HT-29 (cell line): ENCODE measurements at regions not wholly inside any gene's neighbourhood (a gene's known extent, or its start where the extent isn't known, plus 50 kb on each side); places are given as distances from the start of the nearest gene placed in this dataset.
"Not testable (repeated sequence)": the region's sequence is repeated elsewhere in the genome, so short reads cannot be mapped to it uniquely, and the experiment has no call there.

Experiments used
- DNase-seq: peaks from one replicate; pipeline ENCODE4 v3.0.0-alpha.2; 2015; ENCODE audit warnings: low spot score

DNA sequence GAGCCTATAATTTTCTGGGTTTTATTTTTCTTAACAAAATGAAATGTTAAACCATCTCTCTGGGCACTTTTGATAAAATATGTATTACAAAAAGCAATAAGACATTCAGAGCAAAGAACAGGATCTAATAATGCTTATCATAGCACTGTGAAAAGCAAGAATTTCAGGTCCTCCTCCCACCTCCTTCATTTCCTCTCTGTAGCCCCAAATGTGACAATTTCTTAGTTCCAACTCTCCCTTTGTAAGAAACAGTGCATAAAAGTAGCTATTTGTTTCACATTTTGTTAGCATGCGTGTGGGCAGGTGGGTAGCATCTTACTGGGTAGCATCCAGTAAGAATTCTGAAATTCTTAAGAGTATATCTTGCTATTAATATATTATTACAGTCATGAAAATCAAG lies 130.9 kb upstream of the RASA1 start:
- no peak for DNase-seq

DNA sequence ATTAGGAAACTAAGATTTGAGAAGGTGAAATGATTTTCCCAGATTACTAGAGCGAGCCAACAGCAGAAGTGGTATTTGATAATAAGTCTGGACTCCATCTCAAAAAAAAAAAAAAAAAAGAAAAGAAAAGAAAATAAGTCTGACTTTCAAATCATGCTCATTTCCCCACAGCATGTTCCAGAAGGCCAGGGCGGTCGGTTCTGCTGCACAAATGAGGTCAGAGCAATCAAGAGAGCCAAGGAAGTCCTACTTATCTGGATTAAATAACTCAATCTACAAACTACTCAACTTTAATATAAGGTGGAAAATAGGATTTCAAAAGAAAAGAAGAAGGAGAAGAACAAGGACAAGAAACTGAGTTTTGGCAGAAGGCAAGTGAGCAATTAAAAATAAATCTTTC lies 130.4 kb upstream of the RASA1 start:
- DNase-seq = no peak

DNA sequence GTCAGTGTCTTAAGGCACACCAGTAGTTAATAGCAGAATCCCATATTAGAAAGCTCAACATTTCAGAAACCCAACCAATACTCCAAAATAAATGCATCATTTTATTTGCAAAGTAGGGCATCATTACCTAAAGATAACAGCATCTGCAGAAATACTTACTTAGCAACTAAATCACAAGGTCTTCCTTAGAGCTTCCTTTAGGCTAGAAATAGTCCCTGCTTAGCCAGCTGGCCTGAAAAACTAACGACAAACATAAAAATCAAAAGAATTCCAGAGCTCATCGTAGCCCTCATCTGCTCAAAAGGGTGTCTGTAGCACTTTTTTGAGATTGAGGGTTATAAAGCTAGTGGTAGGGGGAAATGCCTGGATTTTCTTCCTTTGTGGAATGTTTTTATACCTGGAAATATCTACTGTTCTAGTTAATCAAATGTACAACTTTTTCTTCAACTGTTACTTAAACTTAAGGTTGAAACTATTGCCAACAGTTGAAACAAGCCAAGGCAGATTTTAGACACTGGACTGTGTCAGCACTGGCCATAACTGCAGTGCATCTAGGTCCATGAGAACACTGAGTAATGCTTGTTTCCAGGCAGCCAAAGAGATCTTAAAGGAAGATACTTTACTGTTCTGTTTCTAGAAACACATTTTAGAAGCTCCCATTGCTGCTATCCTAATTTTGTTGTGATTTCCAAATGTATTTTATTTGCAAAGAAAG lies 129.4 kb upstream of the RASA1 start:
- no peak for DNase-seq

DNA sequence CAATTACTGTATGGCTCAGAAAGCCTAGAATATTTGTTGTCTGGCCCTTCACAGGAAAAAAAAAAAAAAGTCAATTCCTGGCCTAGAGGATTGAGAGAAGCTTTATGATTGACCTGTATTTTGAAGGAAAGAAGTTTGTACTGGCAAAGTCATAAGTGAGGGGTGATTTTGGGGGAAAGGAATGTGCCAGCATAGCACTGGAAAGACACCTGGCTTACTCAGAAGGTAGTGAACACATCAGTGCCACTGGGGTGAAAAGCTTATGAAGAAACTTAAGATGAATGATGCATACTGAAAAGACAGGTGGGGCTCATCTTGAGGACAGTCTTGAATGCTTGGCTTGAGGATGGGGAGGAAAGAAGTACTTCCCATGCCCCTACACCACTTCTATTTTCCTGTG lies 127.9 kb upstream of the RASA1 start:
- no peak for DNase-seq

DNA sequence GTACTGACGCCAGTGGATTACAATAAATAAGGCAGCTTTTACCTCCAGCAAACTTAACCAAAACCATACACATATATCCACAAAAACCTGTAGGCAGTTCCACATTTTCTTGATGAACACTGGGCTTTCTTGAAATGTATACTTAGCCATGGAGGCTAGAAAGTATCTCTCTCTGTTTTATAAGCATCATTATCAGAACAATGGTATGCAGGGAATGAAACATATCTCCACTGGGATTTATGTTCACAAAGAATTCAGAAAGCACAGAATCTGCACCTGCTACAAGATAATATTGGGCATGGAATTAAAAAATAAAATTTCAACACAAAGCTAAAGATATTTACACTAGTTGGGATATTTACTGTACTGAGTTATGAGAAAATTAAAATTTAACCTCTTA lies 126.1 kb upstream of the RASA1 start:
- DNase-seq = no peak

DNA sequence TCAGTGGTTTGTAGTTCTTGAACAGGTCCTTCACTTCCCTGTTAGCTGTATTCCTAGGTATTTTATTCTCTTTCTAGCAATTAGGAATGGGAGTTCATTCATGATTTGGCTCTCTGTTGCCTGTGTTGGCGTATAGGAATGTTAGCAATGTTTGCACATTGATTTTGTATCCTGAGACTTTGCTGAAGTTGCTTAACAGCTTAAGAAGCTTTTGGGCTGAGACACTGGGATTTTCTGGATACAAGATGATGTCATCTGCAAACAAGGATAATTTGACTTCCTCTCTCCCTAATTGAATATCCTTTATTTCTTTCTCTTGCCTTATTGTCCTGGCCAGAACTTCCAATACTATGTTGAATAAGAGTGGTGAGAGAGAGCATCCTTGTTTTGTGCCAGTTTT lies 121.8 kb upstream of the RASA1 start:
- DNase-seq = not testable (repeated sequence)

DNA sequence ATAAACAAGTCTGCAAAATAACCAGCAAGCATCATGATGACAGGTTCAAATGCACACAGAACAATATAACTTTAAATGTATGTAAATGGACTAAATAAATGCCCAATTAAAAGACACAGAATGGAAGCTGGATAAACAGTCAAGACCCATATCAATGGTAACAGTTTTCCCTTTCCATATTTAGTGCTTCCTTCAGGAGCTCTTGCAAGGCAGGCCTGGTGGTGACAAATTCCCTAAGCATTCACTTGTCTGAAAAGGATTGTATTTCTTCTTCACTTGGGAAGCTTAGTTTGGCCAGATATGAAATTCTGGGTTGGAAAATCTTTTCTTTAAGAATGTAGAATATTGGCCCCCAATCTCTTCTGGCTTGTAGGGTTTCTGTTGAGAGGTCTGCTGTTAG lies 120.2 kb upstream of the RASA1 start:
- no peak for DNase-seq

DNA sequence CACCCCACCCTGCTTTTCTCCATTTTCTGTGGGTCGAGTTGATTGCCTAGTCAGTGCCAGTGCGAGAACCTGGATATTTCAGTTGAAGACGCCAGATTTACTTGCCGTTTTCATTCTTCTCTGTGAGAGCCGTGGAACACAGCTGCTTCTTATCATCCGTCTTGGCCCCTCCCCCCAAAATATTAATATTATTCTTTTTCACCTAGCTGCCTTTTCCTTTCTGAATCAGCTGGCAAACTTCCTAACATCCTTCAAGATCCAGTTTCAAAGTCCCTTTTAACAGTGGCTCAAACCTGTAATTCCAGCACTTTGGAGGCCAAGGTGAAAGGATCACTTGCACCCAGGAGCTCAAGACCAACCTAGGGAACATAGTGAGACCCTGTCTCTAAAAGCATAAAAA lies 117.1 kb upstream of the RASA1 start:
- no peak for DNase-seq

DNA sequence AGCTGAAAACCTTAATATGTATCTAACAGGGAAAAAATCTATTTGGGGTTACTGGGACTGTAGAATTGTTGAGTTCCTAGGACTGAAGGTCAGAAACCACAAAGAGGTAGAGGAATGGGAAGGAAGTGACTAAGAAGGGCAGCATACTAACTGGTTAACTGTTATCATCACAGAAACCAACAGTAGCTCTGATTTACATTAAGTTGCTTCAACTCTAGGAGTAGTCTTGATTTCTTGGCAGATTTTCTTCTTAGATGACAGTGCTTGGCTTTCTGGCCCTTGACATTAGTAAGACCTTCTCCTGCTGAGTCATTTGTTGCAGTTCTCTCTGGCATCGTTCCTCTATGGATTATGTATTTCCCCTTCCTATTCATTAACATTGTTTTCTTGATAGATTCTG lies 116.1 kb upstream of the RASA1 start:
- peak; percentile 56 for DNase-seq

DNA sequence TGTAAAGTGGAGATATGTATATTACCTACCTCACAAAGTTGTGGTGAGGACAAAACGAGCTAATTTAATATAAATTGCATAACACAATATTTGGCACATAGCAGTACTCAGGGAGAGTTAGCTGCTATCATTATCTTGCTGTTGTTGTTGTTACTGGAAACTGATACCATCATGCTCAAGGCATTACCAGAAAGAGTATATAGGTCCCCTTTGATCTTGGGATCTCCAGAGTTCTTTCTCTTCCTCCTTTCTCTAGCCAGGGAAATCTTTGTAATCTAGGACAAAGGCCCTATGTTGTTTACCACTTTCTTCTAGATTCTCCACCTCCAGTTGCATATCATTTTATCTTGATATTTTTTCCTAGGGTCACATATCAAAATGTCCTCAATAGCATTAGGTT lies 114.8 kb upstream of the RASA1 start:
- no peak for DNase-seq

DNA sequence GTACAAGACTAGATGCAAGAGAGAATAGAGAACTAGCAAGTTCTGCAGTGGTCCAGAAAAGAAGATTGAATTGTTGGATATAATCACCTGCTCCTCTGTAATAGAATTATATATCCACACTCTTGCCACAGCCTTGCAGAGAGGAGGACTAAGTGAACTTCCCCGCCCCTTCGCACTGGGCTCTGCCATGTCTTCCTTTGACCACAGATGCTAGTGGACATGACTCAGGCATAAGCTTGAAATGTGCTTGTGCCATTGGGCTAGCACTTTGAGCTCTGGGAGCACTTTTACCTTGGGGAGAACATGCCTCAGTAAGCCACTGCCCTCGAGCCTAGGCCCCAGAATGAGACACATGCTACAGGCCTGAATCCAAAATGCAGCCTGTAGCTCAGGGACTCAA lies 113.5 kb upstream of the RASA1 start:
- no peak for DNase-seq

DNA sequence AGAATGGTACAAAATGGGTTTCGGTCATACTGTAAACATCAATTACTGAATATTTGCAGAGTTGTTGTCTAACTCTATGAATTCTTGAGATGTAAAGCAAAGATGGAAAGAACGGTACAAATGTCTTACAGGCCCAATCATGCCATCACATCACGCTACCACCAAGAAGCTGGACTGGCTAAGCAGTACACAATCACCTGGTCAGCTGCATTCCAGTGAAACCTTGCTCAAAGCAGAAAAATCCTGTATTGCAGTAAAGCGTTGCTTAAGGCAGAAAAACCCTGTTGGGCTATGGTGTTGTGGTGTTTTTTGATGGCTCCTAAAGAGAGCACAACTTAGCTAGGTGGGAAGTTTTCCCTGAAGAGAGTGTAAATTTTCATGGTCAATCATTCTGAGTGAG lies 112.6 kb upstream of the RASA1 start:
- DNase-seq = no peak

DNA sequence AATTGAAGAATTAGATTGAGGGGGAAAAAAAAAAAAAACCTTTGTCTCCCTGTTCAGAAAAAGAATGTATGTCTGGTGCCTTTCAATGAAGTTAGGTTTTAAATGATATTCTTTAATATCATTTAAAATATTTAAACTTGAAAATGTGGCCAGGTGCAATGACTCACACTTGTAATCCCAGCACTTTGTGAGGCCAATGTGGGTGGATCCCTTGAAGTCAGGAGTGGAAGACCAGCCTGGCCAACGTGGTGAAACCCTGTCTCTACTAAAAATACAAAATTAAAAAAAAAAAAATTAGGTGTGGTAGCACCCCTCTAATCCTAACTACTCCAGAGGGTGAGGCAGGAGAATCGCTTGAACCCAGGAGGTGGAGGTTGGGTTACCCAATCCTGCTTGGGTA lies 111.1 kb upstream of the RASA1 start:
- peak; percentile 35 for DNase-seq

DNA sequence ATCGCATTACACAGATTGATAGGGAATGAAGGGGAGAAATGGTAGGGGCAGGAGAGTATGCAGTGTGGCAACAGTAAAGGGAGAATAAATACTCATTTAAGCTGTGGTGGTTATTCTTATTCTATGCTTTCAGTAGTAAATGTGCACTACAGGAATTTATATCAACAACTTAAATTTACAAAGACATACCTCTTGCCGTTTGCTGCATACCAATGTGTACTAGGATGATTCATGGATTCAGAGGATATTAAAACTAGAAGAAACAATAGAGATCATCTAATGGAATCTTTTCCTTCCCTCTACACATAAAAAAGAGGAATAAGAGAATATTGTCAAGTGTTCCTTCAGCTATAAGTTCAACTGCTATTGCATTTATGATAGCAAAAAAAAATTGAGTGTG lies 103.3 kb upstream of the RASA1 start:
- DNase-seq = no peak

DNA sequence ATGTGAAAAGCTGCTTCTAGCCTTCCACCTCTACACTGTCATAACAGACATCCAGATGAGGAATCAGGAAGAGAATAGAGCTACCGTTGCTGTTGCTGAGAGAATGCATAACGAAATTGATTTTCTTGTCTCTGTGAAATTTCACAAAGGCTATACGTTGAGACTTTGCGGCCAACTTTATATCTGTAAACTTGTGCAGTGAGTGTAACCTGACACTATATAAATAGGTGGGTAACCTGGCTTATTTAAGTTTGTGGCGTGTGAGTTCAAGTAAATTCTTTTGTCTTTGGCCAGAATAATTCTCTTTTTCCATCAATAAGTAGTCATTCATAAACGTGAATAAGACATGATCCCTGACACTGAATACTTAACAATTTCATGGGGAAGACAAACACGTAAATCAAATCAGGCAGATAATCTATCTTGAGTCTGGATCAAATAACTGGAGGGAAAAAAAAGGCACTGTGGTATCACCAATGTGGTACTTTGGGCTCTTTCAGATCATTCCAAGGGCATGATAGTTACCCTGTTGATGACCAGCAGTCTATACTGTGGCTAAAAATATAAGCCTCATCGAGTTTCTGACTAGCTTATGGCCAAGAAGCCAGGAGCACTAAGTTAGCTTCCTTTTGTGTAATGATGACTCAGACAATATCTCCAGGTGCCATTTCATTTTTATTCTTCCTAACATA lies 98.2 kb upstream of the RASA1 start:
- peak; percentile 57 for DNase-seq

DNA sequence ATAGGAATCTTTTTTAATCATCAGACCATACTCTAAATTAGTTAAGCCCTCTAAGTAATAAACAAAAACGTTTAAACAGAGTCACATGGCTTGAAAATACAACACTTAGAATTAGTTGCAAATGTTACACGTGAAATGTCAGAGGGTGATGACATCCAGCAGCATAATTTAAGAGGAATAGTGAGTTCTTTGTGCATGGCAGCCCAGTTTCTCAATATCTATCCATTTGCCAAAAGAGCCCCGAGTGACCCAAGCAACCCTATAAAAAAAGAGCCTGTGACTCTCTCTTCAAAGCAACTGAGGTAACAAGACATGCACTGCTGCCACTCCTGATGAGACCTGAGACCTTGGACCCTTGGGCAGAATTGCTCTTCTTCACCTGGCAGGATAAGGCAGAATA lies 96.9 kb upstream of the RASA1 start:
- no peak for DNase-seq

DNA sequence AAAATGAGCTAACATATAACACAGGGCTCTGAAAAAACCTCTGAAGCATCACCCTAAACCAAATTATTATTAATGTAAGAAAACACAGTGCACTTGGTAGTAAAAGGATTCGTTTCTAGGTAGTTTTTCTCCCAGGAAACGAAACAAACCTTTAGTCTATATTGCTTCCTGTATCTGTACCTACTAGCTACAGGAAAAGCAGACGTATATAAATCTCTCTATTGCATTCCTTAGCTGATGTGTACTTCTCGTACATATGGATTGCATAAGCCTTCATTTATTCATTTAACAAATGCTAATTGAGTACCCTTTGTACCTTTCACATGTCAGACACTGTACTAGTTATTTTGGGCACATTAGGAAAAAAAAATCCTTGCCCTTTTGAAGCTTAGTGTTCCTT lies 85.0 kb upstream of the RASA1 start:
- no peak for DNase-seq

DNA sequence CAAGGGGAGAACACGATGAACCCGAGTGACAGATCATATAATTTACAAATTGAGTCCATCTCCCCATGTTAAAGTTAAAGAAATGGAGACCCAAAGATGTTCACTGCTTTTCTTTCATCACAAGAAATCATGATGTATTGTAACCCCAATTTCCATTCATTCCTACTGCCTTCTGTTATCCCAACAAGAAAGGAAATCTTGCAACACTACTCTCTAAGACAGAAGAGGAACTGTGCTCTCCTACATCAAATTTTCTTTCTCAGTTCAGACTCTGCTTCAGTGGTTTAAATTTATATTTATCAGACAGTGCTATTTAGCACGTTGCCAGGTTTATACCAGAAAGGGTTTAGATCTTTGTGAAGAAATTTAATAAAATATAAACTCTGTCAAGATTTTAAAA lies 83.8 kb upstream of the RASA1 start:
- DNase-seq = no peak

DNA sequence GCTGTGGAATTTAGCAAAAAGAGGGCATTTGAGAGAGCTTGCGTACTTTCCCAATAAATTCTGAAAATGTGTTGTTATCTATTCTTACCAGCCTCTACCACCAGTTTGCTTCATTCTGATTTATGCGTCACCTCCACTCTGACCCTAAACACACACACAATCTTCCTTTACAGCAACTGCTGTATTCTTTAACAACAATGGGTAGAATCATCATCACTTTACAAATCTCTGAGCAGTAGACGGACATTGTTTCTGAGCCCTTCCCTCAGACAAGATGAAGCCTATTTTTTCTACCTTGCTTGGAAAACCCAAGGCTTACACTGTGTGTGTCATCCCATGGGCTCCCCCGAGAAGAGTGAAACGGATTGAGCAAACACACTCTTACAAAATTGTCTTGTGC lies 83.1 kb upstream of the RASA1 start:
- no peak for DNase-seq

DNA sequence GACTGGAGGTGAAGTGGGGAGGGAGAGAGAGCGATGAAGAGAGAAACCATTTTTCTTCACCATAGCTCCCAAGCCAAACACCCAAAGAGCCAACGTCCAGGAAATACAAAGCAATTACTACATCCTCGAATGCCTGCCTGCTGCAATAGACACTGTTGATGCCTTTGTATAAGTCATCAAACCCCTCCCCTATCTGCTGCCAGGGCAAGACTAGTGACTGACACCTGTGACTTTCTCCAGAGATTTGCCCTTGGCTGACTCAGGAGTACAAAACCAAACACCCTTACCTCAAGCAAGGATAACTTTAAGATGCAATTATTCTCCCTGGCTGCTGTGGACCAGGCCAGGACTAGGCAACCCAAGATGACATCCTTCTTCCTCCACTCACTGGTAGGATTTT lies 81.8 kb upstream of the RASA1 start:
- no peak for DNase-seq

DNA sequence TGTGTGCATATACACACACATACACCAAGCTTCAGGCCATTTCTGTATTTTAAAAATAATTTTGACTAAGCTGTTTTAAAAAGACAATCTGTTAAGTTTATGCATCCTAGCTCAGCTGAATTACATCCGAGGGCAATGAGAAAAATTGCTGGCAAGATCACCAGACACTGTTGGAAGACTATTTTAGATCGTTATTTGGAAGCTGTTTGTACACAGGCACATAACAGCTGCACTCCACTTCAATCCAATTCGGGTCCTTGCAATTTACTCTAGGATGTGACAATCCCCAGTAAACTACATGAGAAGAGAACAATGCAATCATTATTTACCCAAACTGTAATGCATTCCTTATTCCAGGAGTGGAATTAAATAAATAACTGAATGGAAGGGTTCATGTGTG lies 79.3 kb upstream of the RASA1 start:
- no peak for DNase-seq

DNA sequence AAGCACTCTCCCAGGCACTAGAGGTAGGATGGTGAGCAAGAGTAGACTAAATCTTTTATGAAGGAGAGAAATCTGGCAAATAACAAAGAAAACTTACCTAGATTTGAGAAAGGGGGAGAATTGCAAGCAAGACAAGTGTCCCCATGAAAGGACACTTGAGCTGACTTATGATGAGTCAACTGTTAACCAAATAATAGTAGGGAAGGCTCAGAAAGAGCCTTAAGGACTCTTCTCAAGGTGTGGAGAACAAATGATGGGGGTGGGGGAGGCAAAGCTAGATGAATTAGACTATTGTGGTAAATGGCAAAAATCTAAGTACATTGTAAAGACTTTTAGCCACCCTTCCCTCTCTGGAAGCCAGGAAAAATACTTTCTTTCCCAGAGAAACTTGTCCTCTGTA lies 77.6 kb upstream of the RASA1 start:
- DNase-seq = no peak

DNA sequence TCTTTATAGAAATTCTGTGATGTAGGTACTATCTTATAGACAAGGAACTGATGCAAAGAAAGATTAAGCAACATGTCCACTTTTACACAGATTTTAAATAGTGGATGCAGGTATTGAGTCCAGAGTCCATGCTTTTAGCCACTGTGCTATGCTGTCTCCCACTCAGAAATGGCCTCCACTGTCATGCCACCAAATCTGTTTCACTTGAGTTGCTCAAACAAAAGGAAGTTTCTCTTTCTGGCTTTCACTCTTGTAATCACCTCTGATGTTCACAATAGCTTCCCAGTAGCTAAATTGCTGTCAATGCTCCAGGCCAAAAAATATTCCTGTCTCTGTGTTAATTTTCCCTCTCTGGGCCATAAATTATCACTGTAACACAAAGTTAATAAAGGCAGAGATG lies 77.0 kb upstream of the RASA1 start:
- no peak for DNase-seq

DNA sequence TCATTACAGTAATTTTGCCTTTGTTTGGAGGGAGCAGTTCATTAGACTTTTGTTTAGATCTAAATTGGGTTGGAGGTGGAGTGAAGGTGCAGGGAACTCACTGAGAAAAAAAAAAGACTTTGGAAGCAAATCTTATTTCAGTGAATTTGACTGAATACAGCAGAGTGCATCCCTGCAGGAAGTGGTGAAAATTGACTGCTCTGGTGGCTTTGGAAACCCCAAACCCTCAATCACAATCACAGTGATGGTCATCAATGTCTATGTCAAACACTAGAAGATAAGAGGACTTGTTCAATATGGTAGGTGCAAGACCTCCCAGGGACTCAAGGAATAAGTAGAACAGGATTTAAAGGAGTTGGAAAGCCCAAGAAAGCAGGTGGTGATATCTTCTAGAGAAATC lies 76.0 kb upstream of the RASA1 start:
- DNase-seq = no peak
